HG02970 (cell line): ENCODE measurements at regions not wholly inside any gene's neighbourhood (a gene's known extent, or its start where the extent isn't known, plus 50 kb on each side); places are given as distances from the start of the nearest gene placed in this dataset.

ENCODE experiments used
- ATAC-seq: cut with Tn5 transposase; IDR thresholded peaks from one replicate; pipeline ENCODE4 v1.9.1; 2021; ENCODE audit warnings: mild to moderate bottlenecking, moderate library complexity, moderate number of reproducible peaks; ENCODE audit not compliant: unreplicated experiment, low FRiP score

- no peak for ATAC-seq
Measured at GRCh38 chr7:36029853-36030515, 123.1 kb upstream of the EEPD1 start.

- no peak for ATAC-seq
Measured at GRCh38 chr7:36032361-36032818, 120.7 kb upstream of the EEPD1 start.

GRCh38 chr7:36034020-36034419, 119.0 kb upstream of the EEPD1 start:
- ATAC-seq = no peak

GRCh38 chr7:36035186-36035585, 117.9 kb upstream of the EEPD1 start:
- ATAC-seq = no peak

GRCh38 chr7:36036590-36036989, 116.5 kb upstream of the EEPD1 start:
- no peak for ATAC-seq

GRCh38 chr7:36037121-36037662, 115.9 kb upstream of the EEPD1 start:
- no peak for ATAC-seq

- no peak for ATAC-seq
Measured at GRCh38 chr7:36038063-36038721, 114.9 kb upstream of the EEPD1 start.

- ATAC-seq = no peak
Measured at GRCh38 chr7:36039243-36039642, 113.8 kb upstream of the EEPD1 start.

- ATAC-seq = no peak
Measured at GRCh38 chr7:36039671-36040070, 113.4 kb upstream of the EEPD1 start.

- no peak for ATAC-seq
Measured at GRCh38 chr7:36040679-36041078, 112.4 kb upstream of the EEPD1 start.

GRCh38 chr7:36044101-36044892, 108.8 kb upstream of the EEPD1 start:
- no peak for ATAC-seq

- ATAC-seq = no peak
Measured at GRCh38 chr7:36045326-36045725, 107.7 kb upstream of the EEPD1 start.

- ATAC-seq = no peak
Measured at GRCh38 chr7:36045830-36046341, 107.2 kb upstream of the EEPD1 start.

- no peak for ATAC-seq
Measured at GRCh38 chr7:36047091-36047658, 105.9 kb upstream of the EEPD1 start.

- no peak for ATAC-seq
Measured at GRCh38 chr7:36048141-36048901, 104.7 kb upstream of the EEPD1 start.

GRCh38 chr7:36048902-36049240, 104.2 kb upstream of the EEPD1 start:
- ATAC-seq = no peak

- ATAC-seq = no peak
Measured at GRCh38 chr7:36051501-36051900, 101.6 kb upstream of the EEPD1 start.

GRCh38 chr7:36053589-36053988, 99.5 kb upstream of the EEPD1 start:
- ATAC-seq = no peak

GRCh38 chr7:36054637-36055036, 98.4 kb upstream of the EEPD1 start:
- ATAC-seq = no peak

GRCh38 chr7:36055207-36055606, 97.8 kb upstream of the EEPD1 start:
- ATAC-seq = no peak
